GM13977 (cell line): ENCODE measurements at regions not wholly inside any gene's neighbourhood (a gene's known extent, or its start where the extent isn't known, plus 50 kb on each side); places are given as distances from the start of the nearest gene placed in this dataset.

Experiments used
- DNase-seq: peaks from one replicate; pipeline ENCODE4 v3.0.0; 2012; ENCODE audit warnings: low spot score
- in situ Hi-C: fragments of 300-500 bp; cut with MboI; formaldehyde crosslinking; loops from one replicate; pipeline ENCODE4 v1.12.0; 2022; ENCODE audit warnings: low sequenced_read_pairs, low pct_unique_long_range_greater_than_20kb, mixed read lengths, inconsistent platforms; ENCODE audit not compliant: unreplicated experiment
- TF ChIP-seq, protein P1 (sequence below): IDR thresholded peaks from 2 replicates; pipeline ENCODE4 v1.5.1; 2012; ENCODE audit warnings: mild to moderate bottlenecking, control low read depth; ENCODE audit not compliant: insufficient read depth; ENCODE audit errors: extremely low read depth, missing control alignments

DNA sequence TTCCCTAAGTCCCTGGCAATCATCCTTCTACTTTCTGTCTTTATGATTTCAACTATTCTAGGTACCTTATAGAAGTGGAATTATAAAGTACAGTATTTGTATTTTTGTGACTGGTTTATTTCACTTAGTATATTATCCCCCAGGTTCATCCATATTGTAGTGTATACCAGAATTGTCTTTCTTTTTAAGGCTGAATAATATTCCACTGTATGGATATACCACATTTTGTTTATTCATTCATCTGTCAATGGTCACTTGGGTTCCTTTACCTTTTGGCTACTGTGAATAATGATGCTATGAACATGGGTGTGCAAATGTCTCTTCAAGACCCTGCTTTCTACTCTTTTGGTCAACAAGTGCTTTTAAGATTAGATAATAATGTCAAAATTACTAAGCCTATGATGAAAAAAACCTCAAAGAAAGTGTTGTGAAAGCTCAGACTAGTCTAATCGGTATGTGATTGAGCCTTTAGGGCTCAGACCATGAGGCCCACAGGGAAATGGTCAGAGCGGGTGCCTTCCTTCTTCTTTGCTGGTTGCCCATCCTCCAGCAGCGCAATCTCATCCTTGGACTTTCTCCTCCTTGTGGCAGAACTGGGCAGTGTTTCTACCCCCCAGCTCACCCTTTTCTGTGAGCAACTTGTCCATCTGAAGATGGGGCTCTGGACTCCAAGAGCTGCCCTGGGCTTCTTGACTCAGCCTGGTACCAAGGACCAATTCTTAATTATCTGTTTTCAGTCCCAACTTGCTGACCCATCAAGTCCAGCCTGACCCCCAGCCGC, 105.4 kb downstream of the TTC8 start:
- in situ Hi-C loops: no loop called here
- DNase-seq: no peak
- TF ChIP-seq, protein P1, sequence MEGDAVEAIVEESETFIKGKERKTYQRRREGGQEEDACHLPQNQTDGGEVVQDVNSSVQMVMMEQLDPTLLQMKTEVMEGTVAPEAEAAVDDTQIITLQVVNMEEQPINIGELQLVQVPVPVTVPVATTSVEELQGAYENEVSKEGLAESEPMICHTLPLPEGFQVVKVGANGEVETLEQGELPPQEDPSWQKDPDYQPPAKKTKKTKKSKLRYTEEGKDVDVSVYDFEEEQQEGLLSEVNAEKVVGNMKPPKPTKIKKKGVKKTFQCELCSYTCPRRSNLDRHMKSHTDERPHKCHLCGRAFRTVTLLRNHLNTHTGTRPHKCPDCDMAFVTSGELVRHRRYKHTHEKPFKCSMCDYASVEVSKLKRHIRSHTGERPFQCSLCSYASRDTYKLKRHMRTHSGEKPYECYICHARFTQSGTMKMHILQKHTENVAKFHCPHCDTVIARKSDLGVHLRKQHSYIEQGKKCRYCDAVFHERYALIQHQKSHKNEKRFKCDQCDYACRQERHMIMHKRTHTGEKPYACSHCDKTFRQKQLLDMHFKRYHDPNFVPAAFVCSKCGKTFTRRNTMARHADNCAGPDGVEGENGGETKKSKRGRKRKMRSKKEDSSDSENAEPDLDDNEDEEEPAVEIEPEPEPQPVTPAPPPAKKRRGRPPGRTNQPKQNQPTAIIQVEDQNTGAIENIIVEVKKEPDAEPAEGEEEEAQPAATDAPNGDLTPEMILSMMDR: peak; percentile 12

- TF ChIP-seq, protein P1: no peak
Observed at GRCh38 chr14:88931321-88932110, 107.1 kb downstream of the TTC8 start.

GRCh38 chr14:88933191-88933590, 108.7 kb downstream of the TTC8 start:
- TF ChIP-seq, protein P1: no peak
- in situ Hi-C loops: no loop called here
- no peak for DNase-seq

More at GRCh38 chr14:88931321-88932110, 107.1 kb downstream of the TTC8 start:
- in situ Hi-C loops: no loop called here
- no peak for DNase-seq

DNA sequence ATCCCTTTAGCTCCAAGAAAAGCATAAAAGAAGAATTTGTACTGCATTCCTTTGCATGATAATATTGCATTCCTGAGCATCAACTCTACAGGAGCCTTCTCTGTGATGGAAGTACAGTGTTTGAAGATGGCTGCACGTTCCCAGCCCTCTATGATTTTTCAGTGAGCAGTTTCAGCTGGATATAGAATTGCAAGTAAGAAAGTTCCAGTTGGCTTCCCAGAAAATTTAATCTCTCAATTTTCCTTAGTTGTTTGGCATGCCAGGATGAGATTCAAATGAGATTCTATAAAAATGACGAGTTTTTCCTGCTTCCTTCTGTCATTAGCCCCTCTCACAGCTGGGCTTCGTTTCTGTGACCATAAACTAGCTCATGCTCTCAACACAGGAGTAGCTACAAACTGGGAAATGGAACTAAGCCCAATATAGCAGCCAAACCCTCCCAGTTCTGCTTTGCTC, 109.9 kb downstream of the TTC8 start:
- DNase-seq: no peak
- in situ Hi-C loops: no loop called here
- TF ChIP-seq, protein P1: no peak

DNA sequence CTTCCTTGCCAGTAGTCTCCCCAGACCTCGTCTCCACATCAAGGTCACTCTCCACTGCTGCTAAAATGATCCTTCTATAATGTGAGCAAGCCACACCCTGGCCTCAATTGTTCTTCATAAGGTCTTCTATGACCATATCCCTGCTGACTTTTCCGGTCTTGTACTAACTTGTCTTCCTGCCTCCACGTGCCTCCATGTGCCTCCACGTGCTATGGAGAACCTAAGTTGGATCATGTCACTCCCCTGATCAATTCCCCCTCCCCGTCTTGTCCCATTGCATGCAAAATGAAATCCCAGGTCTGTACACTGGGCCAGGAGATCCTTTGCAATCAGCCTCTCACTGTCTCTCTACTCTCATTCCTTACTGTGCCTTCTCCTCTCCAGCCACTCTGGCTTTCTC, 110.6 kb downstream of the TTC8 start:
- in situ Hi-C loops: no loop called here
- TF ChIP-seq, protein P1: no peak
- no peak for DNase-seq

DNA sequence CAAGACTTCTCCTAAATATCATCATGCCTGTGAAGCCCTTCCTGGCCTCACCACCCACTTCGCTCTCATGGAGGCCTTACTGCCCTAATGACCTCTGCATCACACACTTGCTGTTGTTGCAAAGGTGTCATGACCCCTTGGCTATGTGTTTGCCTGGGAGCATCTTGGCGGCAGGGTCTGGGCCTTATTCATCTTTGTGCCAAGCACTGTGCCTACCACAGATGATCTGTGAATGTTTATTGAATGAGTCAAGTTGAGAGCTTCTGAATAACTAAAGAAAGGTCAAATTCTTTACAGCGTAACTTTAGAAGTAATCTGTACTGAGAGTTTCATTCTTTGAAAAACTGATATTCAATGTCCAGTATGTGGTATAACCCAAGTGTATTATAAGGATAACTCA, 113.3 kb downstream of the TTC8 start:
- TF ChIP-seq, protein P1: no peak
- in situ Hi-C loops: no loop called here
- no peak for DNase-seq
